ENCODE measurements at regions not wholly inside any gene's neighbourhood (a gene's known extent, or its start where the extent isn't known, plus 50 kb on each side); places are given as distances from the start of the nearest gene placed in this dataset.
"Not testable (repeated sequence)": the region's sequence is repeated elsewhere in the genome, so short reads cannot be mapped to it uniquely, and the experiment has no call there.

DNA sequence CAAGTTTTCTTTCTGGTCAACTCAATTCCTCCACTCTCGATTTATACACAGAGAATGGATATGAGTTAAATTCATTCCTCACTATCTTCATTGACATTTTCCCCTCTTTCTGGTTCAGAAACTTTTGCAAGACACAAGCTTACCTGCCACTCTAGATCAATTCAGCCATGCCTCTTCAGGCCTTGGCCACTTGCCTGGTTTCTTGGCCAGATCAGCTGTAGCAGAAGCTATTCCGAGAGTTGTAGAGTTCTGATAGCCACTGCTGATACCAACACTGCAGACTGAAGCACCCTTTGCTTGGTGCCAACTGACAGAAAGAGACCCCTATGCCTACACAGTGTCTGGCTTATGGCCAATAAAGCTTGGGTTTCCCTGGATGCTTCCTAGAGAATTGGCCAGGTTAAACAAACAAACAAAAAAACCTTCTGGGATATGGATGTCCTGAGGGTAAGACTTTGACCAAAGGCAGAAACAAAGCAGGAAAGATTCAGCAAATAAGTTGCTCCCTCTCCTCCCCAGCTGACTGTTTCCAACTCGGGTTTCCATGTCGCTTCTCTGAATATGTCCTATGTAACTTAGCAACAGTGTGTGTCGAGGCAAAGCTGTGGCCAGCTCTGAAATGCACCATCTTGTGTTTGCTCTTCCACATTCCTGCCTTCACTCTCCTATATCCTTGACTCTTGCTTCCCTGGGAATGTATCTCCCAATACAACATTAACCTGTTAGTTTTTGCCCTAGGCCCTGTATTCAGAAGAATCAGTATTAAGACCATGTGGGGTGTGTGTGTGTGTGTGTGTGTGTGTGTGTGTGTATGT lies 521.6 kb downstream of the EPHA3 start:
- no peak for DNase-seq

DNA sequence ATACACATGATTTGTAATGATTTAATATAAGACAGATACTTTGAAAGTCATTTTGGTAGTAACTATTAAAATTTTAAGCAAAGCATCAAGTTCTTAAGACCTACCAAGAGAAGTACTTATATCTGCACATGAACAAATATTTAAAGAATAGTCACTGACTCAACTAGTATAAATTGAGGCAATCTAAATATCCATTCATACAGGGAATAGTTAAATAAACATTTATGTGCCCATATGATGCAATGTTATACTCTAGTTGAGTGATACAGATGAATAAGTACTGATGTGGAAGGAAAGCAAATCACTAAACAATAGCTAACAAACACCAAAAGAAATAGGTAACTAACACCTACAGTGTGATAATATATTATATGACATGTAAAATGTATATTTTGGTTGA lies 527.7 kb downstream of the EPHA3 start:
- no peak for DNase-seq

DNA sequence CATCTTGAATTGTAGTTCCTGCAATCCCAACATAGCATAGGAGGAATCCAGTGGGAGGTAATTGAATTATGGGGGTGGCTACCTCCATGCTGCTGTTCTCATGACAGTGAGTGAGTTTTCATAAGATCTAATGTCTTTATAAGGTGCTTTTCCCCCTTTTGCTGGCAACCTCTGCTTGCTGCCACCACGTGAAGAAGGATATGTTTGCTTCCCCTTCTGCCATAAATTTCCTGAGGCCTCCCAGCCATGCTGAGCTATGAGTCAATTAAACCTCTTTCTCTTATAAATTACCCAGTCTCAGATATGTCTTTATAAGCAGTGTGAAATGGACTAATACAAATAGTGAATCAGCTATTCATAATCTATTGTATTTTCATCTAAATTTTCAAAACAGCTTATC lies 537.3 kb downstream of the EPHA3 start:
- DNase-seq, result no peak

DNA sequence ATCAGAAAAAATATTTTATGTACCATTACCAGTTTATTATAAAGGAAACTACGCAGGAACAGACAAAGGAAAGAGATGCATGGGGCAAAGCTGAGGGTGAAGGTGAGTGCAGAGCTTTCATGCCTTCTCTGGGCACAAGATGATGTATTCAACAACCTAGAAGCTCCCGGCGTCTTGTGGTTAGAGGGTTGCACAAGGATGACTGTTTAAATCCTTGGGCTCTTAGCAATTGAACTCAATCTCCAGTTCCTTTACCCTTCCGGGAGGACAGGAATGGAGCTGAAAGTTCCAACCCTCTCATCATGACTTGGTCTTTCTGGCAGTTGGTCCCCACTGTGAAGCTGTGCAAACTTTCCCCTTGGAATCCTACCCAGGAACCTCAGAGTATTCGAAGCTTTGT lies 542.0 kb downstream of the EPHA3 start:
- no peak for DNase-seq

DNA sequence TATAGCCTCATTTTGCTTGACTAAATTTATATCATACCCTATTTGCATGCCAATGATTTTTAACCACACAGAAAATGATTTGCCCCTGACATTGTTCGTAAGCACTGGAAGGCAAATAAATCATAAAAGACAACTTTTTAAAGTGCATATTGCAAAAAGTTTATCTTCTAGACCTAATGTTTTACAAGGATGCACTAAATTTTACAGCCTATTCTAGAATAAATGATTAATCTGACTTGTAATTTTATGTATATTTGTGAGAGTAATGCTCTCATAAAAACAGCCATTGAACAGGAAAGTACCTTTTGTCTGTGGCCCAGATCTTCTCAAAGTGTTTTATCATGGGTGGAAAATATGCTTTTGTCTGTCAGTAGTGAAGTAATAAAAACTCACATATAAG lies 546.6 kb downstream of the EPHA3 start:
- DNase-seq, result no peak

DNA sequence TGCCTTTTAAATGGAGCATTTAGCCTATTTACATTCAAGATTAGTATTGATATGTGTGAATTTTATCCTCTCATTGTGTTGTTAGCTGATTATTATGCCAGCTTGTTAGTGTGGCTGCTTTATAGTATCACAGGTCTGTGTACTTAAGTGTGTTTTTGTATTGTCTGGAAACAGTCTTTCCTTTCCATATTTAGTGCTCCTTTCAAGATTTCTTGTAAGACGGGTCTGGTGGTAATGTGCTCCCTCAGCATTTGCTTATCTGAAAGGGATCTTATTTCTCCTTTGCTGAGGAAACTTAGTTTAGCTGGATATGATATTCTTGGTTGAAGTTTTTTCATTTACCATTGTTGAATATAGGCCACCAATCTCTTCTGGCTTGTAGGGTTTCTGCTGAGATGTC lies 549.0 kb downstream of the EPHA3 start:
- DNase-seq, result no peak

DNA sequence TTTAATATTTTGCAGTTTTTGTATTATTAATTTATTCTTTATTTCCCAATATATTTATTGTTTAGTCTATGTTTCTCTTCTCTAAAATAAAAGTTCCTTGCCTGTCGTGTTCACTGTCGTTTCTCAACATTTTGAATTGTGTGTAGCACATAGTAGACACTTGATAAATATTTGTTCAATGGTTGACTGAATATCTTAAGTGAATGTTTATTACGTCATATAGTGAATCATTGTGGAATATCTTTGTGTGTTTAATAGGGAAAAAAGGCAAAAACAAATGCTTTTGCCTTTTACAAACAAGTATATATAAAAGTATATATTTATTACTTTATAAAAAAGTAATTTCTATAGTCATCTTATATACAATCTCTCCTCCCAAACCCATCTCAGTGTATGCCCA lies 572.3 kb downstream of the EPHA3 start:
- no peak for DNase-seq

DNA sequence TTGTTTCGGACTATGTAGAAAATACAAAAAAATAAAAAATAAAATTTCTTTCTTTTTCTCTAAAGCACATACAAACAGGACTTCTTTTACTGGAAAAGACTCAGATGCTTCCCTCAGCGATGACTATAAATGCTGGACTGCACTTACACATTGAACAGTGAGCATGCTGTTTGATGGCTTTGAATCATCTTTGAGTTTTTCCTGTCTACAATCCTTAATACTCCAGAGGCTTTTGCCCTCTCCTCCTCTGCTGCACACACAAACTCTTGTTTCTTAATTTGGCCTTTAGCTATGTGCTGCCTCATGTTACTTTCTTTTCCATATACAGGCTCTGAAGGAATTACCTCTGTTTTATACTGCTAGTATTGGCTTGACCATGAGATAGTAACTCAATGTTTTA lies 575.1 kb downstream of the EPHA3 start:
- DNase-seq, result no peak

DNA sequence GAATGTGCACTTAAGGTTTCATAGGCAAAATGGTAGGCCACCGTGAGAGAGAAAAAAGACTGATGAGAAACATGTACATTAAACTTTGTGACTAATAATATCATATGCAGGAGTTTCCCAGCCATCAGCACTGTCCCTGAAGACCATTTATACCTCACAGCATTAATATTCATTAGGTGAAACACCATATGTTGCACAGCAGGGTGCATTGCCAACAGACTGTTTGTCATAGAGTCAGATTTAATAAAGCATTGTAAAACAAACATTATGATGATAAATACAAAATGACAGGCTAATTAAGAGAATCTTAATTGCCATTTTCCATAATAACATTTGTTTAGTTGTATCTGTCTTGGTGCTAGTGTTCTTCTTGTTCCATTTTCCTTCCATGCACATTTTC lies 578.3 kb downstream of the EPHA3 start:
- DNase-seq, result no peak

DNA sequence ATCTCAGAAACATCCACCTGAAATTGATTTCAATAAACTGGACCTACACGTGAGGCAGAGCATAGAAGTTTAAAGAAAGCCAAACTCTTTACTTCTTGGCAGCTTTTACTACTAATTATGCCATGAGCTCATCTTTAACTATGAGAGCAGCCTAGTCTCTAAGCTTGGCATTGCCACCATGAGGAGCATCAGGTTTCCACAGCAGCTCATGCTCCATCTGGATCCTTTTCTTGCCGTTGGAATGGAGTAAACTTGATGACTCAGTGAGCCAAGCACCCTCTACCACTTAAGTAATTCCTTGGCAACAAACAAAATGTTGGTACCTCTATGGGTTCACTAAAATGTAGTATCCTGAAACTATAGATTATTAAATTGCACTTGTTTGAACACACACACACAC lies 583.2 kb downstream of the EPHA3 start:
- DNase-seq, result no peak

DNA sequence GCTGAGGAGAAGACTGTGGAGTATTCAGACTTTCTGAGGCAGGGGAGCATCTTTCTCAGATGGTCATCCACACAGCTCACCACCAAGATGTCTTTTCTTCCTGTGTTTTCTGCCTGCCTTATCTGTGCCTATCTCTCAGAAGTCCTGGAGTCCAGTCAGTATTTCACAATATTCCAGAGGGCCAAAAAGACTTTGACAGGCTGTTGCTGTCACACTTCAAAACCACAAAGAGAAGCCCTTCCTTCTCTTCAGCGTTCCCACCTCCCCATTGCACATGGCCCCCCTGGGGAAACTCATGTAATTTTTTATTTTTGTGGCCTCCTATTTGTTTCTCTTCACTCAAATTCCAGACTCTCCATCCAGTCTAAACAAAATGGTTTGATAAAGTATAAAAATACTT lies 585.2 kb downstream of the EPHA3 start:
- no peak for DNase-seq

DNA sequence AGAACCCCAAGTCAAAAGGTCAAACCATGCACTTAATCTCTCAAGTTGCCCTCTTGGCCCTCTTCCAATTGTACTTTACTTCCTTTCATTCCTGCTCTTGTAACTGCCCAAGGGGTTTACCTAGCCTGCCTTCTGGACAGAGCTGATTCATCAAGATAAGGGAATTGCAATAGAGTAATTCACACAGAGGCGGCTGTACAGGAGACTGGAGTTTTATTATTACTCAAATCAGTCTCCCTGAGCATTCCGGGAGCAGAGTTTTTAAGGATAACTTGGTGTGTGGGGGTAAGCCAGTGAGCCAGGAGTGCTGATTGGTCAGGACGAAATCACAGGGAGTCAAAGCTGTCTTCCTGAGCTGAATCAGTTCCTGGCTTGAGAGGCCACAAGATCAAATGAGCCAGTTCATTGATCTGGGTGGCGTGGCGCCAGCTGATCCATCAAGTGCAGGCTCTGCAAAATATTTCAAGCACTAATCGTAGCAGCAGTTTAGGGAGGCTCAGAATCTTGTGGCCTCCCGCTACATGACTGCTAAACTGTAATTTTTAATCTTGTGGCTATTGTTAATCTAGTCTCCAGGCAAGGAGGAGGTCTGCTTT lies 590.0 kb downstream of the EPHA3 start:
- no peak for DNase-seq

DNA sequence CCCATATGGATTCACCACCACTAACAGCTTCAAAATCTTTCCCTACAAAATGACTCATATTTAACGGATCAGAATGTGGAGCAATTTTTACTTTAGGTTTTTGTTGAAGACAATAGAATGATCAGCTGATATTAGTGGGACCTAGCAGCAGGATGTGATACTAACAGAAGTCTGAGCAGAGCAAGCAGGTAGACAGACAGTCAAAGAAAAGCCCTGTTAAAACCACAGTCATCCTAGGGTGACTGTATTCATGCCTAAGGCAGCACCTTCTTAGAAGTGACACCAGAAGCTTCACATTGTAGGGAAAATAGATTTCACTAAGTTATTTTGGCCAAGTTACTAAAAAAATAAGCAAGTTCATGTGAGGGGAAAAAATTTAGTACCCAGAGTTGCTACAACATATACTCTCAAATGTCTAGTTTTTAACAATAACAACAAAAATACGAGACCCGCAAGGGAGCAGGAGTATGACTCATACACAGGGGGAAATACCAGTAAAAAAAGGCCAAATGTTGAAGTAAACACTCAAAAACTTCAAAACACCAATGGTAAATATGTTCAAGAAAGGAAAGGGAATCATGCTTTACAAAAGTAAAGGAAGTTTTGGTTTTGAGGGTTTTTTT lies 590.9 kb downstream of the EPHA3 start:
- no peak for DNase-seq

DNA sequence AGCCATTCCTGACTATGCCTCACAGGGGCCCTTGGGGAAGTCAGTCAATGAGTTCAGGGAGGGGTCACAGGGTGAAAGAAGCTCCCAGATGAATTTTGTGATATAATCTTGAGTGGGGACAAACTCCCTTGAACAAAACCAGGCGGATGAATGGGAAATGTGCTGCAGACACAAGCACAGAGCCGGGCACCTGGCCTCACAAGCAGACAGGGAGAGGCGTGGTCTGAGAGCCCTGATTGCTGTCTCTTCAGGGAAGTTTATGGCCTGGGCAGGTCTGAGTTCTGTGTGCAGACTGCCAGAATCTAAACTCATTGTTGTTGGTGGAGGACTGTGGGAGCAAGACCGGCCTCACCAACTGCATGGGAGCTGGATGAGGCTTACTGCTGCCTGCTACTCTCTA lies 591.8 kb downstream of the EPHA3 start:
- DNase-seq, result no peak

DNA sequence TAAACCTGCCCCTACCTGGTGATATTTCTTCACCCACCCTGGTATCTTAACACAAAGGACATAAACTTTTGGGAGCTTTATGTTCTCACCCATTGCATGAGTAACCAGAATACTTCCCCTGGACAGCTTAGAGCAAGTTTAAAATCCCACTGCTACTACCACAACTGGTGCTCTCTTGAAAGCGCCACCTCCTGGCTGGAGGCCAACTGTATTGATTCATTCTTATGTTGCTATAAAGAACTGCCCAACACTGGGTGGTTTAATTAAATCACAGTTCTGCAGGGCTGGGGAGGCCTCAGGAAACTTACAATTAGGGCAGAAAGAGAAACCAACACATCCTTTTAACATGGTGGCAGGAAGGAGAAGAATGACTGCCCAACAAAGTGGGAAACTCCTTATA lies 592.4 kb downstream of the EPHA3 start:
- no peak for DNase-seq

DNA sequence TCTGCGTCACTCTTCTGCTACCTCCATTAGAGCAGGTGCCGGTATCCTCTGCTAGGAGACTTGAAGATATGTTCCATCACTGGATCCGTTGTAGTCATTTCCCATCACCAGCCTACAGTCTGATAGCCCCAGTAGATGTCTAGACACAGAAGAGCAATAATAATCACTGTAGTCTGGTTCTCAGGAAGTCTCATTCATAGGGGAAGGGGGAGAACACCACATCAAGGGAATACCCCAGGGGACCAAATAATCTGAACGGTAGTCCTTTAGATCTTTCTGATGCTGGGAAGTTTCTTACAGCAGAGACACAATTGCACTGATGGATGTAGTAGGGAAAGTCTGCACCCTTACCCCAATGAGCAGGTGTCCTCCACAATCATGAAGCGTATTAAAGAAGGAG lies 595.0 kb downstream of the EPHA3 start:
- DNase-seq, result no peak

DNA sequence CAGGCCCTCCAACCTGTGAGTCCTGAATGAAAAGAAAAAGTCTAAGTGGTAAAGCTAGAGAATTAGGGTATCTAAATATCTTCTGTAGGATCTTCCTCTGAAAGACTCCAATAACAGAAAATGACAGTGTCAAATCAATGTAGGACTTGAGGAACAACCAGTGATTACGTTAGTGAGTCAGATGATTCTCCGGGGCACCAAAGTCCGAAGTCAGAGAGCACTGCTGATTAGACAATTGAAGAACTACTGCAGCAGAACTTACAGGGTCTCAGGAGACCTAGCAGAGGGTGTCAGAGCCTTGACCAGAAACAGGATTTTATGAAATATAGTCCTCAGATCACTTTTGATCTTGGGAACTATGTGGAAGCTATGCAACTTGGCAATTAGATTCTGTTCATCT lies 605.8 kb downstream of the EPHA3 start:
- no peak for DNase-seq

DNA sequence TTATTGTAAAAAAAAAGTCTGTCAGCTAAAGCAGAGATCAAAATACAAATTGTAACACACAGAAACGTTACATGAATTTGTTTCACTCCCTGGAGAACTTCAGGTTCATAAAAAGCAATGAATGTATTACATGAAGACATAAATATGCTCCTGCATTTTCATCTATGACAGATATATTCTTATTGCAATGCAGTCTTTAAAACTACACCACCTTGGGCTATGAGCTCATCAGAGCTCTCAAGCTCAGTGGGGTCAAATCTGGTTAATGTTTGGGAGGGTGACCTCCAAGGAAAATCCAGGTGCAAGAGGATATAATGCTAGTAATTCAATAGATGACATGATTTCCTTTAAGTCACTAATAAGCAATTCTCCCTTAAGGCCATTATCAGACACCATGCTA lies 606.8 kb downstream of the EPHA3 start:
- DNase-seq, result no peak

DNA sequence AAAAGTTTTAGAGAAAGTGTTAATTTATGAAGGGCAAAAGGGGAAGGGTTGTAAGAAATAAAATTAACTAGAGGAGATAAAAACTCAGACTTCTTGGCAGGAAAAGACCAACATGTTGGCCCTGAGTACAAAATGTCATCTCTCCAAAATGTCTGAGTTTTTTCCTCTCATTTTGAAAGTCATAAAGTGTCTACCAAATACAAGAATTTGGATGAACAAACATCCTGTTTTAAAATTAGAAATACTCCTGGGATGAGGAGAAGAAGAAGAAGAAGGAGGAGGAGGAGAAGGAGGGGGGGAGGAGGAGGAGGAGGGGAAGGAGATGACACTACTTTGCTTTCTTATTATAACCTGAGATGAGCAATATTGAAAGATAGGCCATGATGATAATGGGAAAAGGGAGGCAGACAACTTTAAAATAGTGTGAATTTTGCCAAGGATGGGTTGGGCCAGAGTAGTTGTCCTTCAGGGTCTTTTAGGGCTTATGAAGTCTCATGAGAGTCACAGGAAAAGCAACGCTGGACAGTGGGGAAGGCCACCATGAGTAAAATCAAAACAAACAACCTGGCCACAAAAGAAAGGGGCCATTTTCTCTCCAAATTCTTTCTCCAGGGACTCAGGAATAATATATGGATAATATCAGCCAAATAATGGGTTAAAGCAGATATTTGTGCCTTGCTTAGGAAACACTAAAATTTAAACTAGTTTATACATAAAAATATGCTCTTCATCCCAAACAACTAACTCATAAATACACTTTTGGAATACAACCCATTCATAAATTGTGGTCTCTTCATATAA lies 632.9 kb downstream of the EPHA3 start:
- no peak for DNase-seq

DNA sequence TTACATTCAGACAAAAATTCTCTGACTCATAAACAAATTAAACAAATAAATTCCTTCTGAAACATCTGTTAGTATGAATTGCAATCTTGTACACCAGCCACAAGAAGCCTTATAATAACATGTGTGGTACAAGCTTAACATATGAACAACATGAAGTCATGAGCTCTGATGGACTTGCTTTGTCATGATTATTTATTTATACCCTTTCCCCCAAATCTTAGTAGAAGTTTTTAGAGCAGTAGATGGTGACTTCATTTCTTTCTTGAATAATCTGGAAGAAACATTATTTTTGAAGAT lies 633.4 kb downstream of the EPHA3 start:
- DNase-seq, result no peak

DNA sequence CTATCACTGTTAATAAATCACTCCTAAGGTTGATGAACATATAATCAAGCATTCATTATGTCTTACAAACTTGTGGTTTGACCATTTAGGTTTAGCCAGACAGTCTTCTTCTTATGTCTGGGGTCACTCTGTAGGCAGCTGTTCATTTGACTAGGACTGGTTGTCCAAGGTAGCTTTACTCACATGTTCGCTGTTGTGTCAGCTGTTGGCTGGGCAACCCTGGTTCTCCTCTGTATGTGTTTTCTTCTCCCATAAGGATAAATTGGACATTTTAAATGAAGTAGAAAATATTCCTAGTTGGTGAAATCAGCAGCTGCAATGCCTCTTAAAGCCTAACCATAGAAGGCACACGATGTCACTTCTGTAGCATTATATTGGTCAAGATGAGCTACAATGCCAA lies 635.1 kb downstream of the EPHA3 start:
- no peak for DNase-seq

DNA sequence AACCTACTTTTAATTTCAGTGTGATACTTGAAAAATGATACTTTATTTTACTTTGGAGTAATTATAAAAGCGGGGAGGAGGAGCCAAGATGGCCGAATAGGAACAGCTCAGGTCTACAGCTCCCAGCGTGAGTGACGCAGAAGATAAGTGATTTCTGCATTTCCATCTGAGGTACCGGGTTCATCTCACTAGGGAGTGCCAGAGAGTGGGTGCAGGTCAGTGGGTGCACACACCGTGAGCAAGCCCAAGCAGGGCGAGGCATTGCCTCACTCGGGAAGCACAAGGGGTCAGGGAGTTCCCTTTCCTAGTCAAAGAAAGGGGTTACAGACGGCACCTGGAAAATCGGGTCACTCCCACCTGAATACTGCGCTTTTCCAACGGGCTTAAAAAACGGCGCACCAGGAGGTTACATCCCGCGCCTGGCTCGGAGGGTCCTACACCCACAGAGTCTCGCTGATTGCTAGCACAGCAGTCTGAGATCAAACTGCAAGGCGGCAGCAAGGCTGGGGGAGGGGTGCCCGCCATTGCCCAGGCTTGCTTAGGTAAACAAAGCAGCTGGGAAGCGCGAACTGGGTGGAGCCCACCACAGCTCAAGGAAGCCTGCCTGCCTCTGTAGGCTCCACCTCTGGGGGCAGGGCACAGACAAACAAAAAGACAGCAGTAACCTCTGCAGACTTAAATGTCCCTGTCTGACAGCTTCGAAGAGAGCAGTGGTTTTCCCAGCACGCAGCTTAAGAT lies 640.3 kb downstream of the EPHA3 start:
- not testable (repeated sequence) for DNase-seq

DNA sequence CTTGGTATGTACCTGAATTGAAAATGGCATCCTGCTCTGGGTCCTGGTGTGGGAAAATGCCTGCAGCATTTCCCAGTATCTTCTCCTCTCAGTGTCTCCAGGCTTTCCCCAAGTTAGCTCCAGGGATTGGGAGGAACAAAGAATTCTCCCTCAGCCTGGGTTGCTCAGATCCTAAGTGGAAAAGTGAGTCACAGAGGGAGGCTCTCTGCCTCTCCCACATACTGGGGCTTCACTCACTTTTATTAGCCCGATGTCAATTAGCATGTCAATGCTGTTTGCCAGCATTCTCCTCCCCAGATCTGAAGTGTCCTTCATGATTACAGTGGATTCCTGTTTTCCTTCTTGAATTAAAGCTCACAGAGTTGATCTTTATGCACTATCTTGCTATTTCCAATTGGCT lies 655.0 kb downstream of the EPHA3 start:
- no peak for DNase-seq

All from NCI-H2029 (cell line).